ENCODE measurements at regions not wholly inside any gene's neighbourhood (a gene's known extent, or its start where the extent isn't known, plus 50 kb on each side); places are given as distances from the start of the nearest gene placed in this dataset.

DNA sequence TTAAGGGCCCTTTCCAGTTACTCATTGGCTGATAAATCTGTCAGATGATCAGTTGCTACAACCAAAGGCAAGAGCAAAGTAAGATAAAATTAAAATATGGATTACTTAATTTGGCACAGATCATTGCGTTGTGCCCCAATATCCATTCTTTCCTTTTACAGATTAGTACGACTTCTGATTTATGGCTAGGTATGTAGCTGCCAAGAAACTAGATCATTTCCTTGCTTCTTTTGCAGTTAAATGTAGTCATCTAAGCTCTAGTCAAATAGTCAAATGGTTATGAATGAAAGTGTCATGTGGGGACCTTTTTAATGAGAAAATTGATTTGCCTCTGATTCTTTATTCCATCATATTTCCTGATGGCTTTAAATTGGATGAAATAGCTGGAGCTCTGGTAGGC lies 1039.9 kb upstream of the FLRT2 start:
- TF ChIP-seq, protein P1, sequence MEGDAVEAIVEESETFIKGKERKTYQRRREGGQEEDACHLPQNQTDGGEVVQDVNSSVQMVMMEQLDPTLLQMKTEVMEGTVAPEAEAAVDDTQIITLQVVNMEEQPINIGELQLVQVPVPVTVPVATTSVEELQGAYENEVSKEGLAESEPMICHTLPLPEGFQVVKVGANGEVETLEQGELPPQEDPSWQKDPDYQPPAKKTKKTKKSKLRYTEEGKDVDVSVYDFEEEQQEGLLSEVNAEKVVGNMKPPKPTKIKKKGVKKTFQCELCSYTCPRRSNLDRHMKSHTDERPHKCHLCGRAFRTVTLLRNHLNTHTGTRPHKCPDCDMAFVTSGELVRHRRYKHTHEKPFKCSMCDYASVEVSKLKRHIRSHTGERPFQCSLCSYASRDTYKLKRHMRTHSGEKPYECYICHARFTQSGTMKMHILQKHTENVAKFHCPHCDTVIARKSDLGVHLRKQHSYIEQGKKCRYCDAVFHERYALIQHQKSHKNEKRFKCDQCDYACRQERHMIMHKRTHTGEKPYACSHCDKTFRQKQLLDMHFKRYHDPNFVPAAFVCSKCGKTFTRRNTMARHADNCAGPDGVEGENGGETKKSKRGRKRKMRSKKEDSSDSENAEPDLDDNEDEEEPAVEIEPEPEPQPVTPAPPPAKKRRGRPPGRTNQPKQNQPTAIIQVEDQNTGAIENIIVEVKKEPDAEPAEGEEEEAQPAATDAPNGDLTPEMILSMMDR (IDR thresholded peaks at IDR 0.05), result no peak
- no peak for TF ChIP-seq POLR2A (IDR thresholded peaks at IDR 0.05)

Data from ovary (tissue), 3 donors.